LNCaP clone FGC (cell line): ENCODE measurements at regions not wholly inside any gene's neighbourhood (a gene's known extent, or its start where the extent isn't known, plus 50 kb on each side); places are given as distances from the start of the nearest gene placed in this dataset.

Experiments
- DNase-seq: peaks from one replicate; pipeline ENCODE4 v3.0.0-alpha.2; 2011; ENCODE audit warnings: low read depth
- H3K4me3 ChIP-seq: 2 replicates; pipeline ENCODE4 v1.5.1; 2011; ENCODE audit warnings: mild to moderate bottlenecking, low read depth, low read length, control low read depth
- CTCF ChIP-seq: IDR thresholded peaks from 2 replicates; pipeline ENCODE4 v1.5.1; 2012; ENCODE audit warnings: mild to moderate bottlenecking; ENCODE audit not compliant: control insufficient read depth, insufficient read depth; ENCODE audit errors: extremely low read depth

DNA sequence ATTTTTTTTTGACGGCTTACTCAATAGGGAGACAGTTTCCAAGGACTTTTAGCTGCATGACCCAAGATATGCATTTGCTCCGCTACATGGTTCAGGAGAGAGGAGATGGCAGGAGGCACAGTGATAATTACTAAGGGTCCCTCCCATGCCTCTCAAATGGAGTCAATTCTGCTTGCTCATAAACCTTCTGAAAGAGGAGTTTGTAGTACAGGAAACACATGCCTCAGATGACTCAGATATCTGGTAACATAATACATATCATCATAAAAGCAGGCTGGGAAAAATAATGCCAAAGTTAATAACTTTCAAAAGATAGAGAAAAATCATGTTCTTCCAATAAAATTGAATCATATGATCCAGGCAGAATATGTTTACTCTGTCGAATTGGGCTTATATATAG lies 97.6 kb upstream of the DEFB112 start:
- DNase-seq = no peak
- TF ChIP-seq CTCF = no peak
- H3K4me3 ChIP-seq = no peak overlapping the region

DNA sequence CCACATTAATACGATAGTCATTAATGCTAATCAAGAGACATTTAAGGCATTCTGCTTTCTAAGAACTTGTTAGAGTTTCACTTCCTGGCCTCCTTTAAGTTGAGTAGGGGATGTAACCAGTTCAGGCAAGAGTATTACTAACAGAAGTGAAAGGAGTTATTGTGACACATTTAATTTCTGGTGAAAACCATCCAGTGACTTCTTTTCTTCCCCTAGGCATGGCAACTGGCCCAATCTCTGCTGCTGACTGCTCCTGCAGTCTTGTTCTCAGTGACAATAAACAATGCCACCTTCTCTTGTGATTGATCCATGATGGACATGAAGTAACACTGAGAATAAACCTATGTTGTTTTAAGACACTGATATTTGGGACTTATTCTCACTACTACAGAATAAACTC lies 130.9 kb upstream of the DEFB112 start:
- H3K4me3 ChIP-seq = no peak overlapping the region
- no peak for DNase-seq
- TF ChIP-seq CTCF = no peak

DNA sequence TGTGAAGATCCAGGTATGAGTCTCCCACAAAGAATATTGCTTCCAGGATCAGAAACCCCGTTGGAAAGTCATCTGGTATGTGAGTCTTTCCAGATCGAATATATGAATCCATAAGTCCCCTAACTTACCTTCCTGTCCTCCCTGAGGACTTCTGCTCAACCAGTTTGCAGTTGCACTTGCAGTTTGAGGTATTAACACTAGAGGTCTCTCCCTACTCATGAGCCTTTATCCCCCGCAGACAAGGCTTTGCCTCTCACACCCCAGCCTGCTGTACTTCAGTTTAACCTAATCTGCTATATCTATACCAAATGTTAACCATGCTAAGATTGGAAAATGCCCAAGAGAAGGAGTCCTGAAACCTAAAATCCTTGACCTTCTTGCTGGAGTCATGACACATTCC lies 135.3 kb upstream of the DEFB112 start:
- DNase-seq = no peak
- TF ChIP-seq CTCF = peak; percentile 32; the same call in 1 of the 2 replicates
- no peak overlapping the region for H3K4me3 ChIP-seq

DNA sequence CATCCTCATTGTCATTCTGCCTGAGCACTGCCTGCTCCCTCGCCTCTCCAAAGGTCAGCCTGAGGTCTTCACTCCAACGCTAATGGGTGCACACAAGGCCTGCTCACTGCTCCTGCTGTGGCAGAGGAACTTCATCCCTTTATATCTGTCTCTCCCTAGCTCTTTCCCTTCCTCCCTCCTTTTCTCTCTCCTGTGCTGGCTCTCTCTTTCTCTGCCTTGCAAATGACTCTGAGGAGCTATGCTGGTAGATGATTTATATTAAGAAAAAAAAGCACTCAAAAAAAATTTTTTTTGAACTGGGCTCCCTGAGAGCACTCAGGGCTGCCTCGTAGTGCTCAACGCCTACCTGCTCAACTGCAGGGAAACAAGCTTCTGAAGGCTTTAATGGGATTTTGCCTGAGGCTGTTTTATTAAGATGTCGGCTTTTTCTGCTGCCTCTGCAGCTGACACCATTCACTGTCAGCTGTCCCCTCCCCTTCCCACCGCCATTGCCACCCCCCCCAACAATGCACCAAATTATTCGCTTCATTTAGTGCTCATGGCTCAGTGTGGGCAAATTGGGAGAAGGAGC lies 137.7 kb upstream of the DEFB112 start:
- no peak overlapping the region for H3K4me3 ChIP-seq
- TF ChIP-seq CTCF = no peak
- no peak for DNase-seq

- no peak overlapping the region for H3K4me3 ChIP-seq
- no peak for DNase-seq
- no peak for TF ChIP-seq CTCF
These were observed 148.5 kb upstream of the DEFB112 start for GRCh38 chr6:50198245-50198644.

DNA sequence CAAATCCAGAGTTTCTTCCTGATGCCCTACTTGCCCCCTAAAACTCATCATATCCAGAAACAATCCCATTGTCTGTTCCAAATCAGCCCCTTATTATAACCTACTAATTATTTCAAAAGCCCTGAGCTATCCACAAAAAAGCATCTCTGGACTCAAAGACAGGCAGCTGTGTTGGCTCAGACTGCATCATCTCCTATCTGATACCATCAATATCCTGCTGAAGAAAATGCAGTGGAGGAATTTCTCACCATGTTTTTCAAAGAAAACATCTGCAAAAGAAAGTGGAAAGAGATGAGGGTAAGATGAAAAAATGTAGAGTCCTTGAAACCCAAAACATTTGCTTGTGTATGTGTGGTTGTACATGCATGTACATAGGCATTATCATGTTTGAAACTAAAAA lies 153.0 kb upstream of the DEFB112 start:
- no peak overlapping the region for H3K4me3 ChIP-seq
- TF ChIP-seq CTCF = no peak
- DNase-seq = no peak

DNA sequence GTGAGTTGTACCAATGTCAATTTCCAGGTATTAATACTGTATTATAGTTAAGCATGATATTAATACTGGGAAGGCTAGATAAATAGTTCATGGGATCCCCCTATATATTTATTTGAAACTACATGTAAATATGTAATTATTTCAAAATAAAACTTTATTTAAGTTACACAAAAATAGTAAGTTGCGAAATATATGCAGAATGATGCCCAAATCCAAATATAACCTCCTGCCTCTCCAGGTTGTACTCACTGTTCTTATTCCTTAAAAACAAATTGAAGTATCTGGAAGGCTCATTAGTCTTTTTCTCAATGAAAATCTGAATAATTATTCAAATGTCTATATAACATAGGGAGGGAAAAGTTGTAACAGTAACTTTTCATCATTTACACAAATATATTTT lies 161.9 kb upstream of the DEFB112 start:
- TF ChIP-seq CTCF = no peak
- DNase-seq = no peak
- H3K4me3 ChIP-seq = no peak overlapping the region
